LNCaP clone FGC (cell line): ENCODE measurements at regions not wholly inside any gene's neighbourhood (a gene's known extent, or its start where the extent isn't known, plus 50 kb on each side); places are given as distances from the start of the nearest gene placed in this dataset.
"Not testable (repeated sequence)": the region's sequence is repeated elsewhere in the genome, so short reads cannot be mapped to it uniquely, and the experiment has no call there.

Experiments used
- DNase-seq: peaks from one replicate; pipeline ENCODE4 v3.0.0-alpha.2; 2011; ENCODE audit warnings: low read depth
- H3K4me3 ChIP-seq: 2 replicates; pipeline ENCODE4 v1.5.1; 2011; ENCODE audit warnings: mild to moderate bottlenecking, low read depth, low read length, control low read depth
- CTCF ChIP-seq: IDR thresholded peaks from 2 replicates; pipeline ENCODE4 v1.5.1; 2012; ENCODE audit warnings: mild to moderate bottlenecking; ENCODE audit not compliant: control insufficient read depth, insufficient read depth; ENCODE audit errors: extremely low read depth

- DNase-seq = no peak
- H3K4me3 ChIP-seq = no peak overlapping the region
- no peak for TF ChIP-seq CTCF
Measured at GRCh38 chr2:35462226-35462998, 893.2 kb upstream of the CRIM1 start.

GRCh38 chr2:35461406-35461805 is 894.2 kb upstream of the CRIM1 start:
- no peak for TF ChIP-seq CTCF
- H3K4me3 ChIP-seq = no peak overlapping the region
- peak; percentile 76 for DNase-seq

- H3K4me3 ChIP-seq = no peak overlapping the region
- no peak for DNase-seq
- no peak for TF ChIP-seq CTCF
Measured at GRCh38 chr2:35454966-35455638, 900.5 kb upstream of the CRIM1 start.

GRCh38 chr2:35447821-35448220 is 907.8 kb upstream of the CRIM1 start:
- no peak for DNase-seq
- H3K4me3 ChIP-seq = no peak overlapping the region
- TF ChIP-seq CTCF = no peak

GRCh38 chr2:35447215-35447614 is 908.4 kb upstream of the CRIM1 start:
- TF ChIP-seq CTCF = no peak
- no peak for DNase-seq
- no peak overlapping the region for H3K4me3 ChIP-seq

GRCh38 chr2:35443087-35443486 is 912.5 kb upstream of the CRIM1 start:
- no peak for TF ChIP-seq CTCF
- DNase-seq = no peak
- no peak overlapping the region for H3K4me3 ChIP-seq

GRCh38 chr2:35441575-35441974 is 914.0 kb upstream of the CRIM1 start:
- not testable (repeated sequence) for H3K4me3 ChIP-seq

GRCh38 chr2:35440308-35440707 is 915.3 kb upstream of the CRIM1 start:
- DNase-seq, H3K4me3 ChIP-seq: not testable (repeated sequence)

More at GRCh38 chr2:35441575-35441974, 914.0 kb upstream of the CRIM1 start:
- not testable (repeated sequence) for DNase-seq

- H3K4me3 ChIP-seq, DNase-seq: not testable (repeated sequence)
Measured at GRCh38 chr2:35436893-35437292, 918.7 kb upstream of the CRIM1 start.
